Subcutaneous abdominal adipose tissue (tissue), 5 donors: ENCODE measurements at regions not wholly inside any gene's neighbourhood (a gene's known extent, or its start where the extent isn't known, plus 50 kb on each side); places are given as distances from the start of the nearest gene placed in this dataset.
"Not testable (repeated sequence)": the region's sequence is repeated elsewhere in the genome, so short reads cannot be mapped to it uniquely, and the experiment has no call there.

Source experiments
- H3K27ac ChIP-seq: one replicate; pipeline ENCODE4 v1.7.0; 2013; ENCODE audit warnings: low read depth, mild to moderate bottlenecking, inconsistent platforms, low read length, moderate library complexity
- H3K27me3 ChIP-seq, 5 donors: one replicate each; pipeline ENCODE4 v1.7.0; 2013; ENCODE audit warnings: low read length in 5 of 5, inconsistent platforms in 1 of 5; ENCODE audit not compliant: control insufficient read depth in 5 of 5, insufficient read depth in 4 of 5
- H3K36me3 ChIP-seq, 5 donors: one replicate each; pipeline ENCODE4 v1.7.0; 2013; ENCODE audit warnings: low read length in 5 of 5; ENCODE audit not compliant: control insufficient read depth in 5 of 5, insufficient read depth in 5 of 5
- H3K4me1 ChIP-seq, 5 donors: one replicate each; pipeline ENCODE4 v1.7.0; 2013; ENCODE audit warnings: low read length in 5 of 5, mild to moderate bottlenecking in 3 of 5, moderate library complexity in 1 of 5; ENCODE audit not compliant: control insufficient read depth in 5 of 5, insufficient read depth in 5 of 5
- H3K4me3 ChIP-seq, 5 donors: one replicate each; pipeline ENCODE4 v1.7.0; 2013; ENCODE audit warnings: low read length in 5 of 5, low read depth in 1 of 5
- H3K9ac ChIP-seq, 5 donors: one replicate each; pipeline ENCODE4 v1.7.0; 2013; ENCODE audit warnings: low read length in 5 of 5, mild to moderate bottlenecking in 4 of 5, moderate library complexity in 3 of 5
- H3K9me3 ChIP-seq, 5 donors: one replicate each; pipeline ENCODE4 v1.7.0; 2013; ENCODE audit warnings: low read length in 5 of 5; ENCODE audit not compliant: control insufficient read depth in 5 of 5
- donor health status: healthy.
- donor health status: healthy.
- donor health status: healthy.
- donor health status: healthy.
- donor health status: healthy.

- not testable (repeated sequence) for H3K9ac ChIP-seq, H3K27ac ChIP-seq, H3K36me3 ChIP-seq, H3K27me3 ChIP-seq, H3K4me3 ChIP-seq, H3K9me3 ChIP-seq, H3K4me1 ChIP-seq
Measured at GRCh38 chr9:94420098-94420497, 91.7 kb upstream of the NUTM2F start.

DNA sequence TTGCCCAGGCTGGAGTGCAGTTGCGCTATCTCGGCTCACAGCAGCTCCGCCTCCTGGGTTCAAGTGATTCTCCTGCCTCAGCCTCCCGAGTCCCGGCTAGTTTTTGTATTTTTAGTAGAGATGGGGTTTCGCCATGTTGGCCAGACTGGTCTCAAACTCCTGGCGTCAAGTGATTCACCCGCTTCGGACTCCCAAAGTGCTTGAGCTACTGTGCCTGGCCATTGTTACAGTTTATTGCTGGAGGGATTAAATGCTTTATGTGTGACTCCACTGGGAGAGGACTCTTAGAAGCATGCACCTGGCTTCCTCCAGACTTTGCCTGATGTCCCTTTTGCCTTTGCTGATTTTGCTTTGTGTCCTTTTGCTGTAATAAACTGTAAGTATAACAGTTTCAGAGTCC lies 93.5 kb upstream of the NUTM2F start:
- not testable (repeated sequence) for H3K27ac ChIP-seq, H3K9me3 ChIP-seq, H3K9ac ChIP-seq, H3K4me1 ChIP-seq, H3K27me3 ChIP-seq, H3K36me3 ChIP-seq
- peak overlapping the region in 1 of 5 donors; percentile 50 for H3K4me3 ChIP-seq

DNA sequence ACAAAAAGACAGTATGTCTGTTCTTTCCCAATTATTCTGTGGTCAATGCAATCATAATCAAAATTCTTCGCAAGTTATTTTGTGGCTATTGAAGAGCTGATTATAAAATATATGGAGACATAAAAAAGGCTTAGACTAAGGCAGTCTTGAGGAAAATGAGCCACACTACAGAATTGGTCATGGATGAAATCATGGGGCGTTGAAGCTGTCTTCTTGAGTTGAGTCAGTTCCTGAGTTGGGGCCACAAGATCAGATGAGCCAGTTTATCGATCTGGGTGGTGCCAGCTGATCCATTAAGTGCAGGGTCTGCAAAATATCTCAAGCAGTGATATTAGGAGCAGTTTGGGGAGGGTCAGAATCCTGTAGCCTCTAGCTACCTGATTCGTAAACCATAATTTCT lies 96.9 kb upstream of the NUTM2F start:
- not testable (repeated sequence) for H3K27me3 ChIP-seq, H3K9me3 ChIP-seq, H3K4me1 ChIP-seq, H3K9ac ChIP-seq, H3K36me3 ChIP-seq, H3K27ac ChIP-seq, H3K4me3 ChIP-seq

DNA sequence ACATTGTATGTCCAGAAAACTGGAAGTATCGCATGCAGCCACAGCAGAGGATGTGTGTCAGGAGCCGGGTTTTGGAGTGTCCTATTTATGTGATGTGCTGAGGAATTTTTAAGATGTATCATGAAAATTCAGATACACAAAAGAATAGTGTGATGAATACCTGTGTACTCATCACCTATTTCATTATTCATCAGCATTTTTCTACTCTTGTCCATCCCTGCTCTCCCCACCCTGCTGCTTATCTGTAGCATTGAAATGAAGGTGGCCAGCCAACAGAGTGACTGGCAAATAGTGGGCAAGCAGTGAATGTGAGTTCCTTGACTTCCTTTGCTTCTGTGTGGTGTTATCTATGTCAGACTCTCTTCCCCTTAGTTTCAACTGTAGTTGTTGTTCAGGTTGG lies 108.7 kb upstream of the NUTM2F start:
- not testable (repeated sequence) for H3K9me3 ChIP-seq, H3K27me3 ChIP-seq, H3K4me1 ChIP-seq, H3K4me3 ChIP-seq, H3K27ac ChIP-seq, H3K9ac ChIP-seq
- peaks cover 3 to 14% (median 7%) of the 10 kb centered on the region in 5 donors for H3K36me3 ChIP-seq

DNA sequence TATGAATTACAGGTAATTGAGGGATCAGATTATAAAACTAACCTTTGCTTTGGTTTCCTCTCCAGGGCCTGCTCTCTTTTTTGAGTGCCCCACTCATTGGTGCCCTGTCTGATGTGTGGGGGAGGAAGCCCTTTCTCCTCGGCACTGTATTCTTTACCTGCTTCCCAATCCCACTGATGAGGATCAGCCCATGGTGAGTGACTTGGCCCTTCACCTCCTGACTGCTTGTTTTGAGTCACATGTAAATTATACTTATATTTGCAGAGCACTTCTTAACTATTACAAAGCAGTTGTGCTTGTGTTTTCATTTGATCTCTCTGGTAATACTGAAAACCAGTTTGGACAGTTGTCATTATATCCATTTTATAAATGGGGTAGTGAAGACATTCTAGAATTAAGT lies 109.9 kb upstream of the NUTM2F start:
- peaks cover 5 to 19% (median 13%) of the 10 kb centered on the region in 5 donors for H3K36me3 ChIP-seq
- H3K4me1 ChIP-seq, H3K9me3 ChIP-seq, H3K9ac ChIP-seq, H3K27me3 ChIP-seq, H3K27ac ChIP-seq, H3K4me3 ChIP-seq: not testable (repeated sequence)

- H3K4me1 ChIP-seq = not testable (repeated sequence)
- H3K36me3 ChIP-seq = peaks cover 10 to 24% (median 18%) of the 10 kb centered on the region in 5 donors
Measured at GRCh38 chr9:94441146-94441545, 112.7 kb upstream of the NUTM2F start.

DNA sequence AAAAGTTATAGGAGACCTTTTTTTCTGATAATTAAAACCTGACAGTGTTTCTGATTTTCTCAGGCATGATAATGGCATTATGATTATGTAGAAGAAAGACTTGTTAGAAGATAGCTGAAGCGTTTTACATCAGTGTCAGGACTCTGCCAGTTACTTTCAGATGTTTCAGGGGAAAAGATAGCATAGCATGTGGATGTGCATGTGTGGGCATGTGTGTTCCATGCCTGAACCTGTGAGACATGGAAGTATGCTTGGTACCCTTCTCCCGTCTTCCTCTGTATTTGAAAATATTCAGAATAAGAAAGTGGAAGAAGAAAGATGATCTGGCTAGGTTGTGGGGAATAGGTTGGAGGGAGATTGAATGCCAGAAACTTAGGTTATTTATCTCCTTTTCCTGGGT lies 113.1 kb upstream of the PCAT7 start:
- Histone ChIP-seq H3K36me3 (peaks cover 13 to 24% (median 18%) of the 10 kb centered on the region in 5 donors), H3K4me1 (no peaks in the 10 kb centered on the region), H3K4me3 (no peak overlapping the region), H3K9me3 (no peaks in the 10 kb centered on the region), H3K9ac (no peak overlapping the region), H3K27ac (no peak overlapping the region), H3K27me3 (no peaks in the 10 kb centered on the region)

More at GRCh38 chr9:94441146-94441545, 112.7 kb upstream of the NUTM2F start:
- H3K27me3 ChIP-seq, H3K27ac ChIP-seq, H3K9me3 ChIP-seq, H3K9ac ChIP-seq, H3K4me3 ChIP-seq: not testable (repeated sequence)

- Histone ChIP-seq H3K4me3 (no peak overlapping the region), H3K4me1 (no peaks in the 10 kb centered on the region), H3K36me3 (peaks cover 21 to 31% (median 23%) of the 10 kb centered on the region in 5 donors), H3K27me3 (no peaks in the 10 kb centered on the region), H3K27ac (no peak overlapping the region), H3K9ac (no peak overlapping the region), H3K9me3 (no peaks in the 10 kb centered on the region)
Measured at GRCh38 chr9:94443032-94443722, 111.7 kb upstream of the PCAT7 start.

GRCh38 chr9:94445863-94446262 lies 109.0 kb upstream of the PCAT7 start:
- no peaks in the 10 kb centered on the region for H3K9me3 ChIP-seq
- H3K36me3 ChIP-seq = peaks cover 25 to 50% (median 32%) of the 10 kb centered on the region in 5 donors
- no peaks in the 10 kb centered on the region for H3K27me3 ChIP-seq
- H3K4me3 ChIP-seq = no peak overlapping the region
- H3K9ac ChIP-seq = no peak overlapping the region
- no peak overlapping the region for H3K27ac ChIP-seq
- no peaks in the 10 kb centered on the region for H3K4me1 ChIP-seq

DNA sequence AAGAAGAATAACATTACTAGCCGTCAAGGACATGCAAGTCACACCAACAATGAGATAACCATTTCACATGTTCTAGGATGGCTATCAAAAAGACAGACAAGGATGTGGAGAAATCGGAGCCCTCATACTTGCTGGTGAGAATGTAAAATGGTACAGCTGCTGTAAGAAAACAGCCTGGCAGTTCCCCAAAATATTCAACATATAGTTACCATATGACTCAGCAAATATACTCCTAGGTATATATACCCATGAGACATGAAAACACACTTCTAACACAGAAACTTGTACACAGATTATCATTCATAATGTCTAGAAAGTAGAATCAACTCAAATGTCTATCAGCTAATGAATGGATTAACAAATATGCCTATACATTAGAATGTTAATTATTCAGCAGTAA lies 105.4 kb upstream of the PCAT7 start:
- Histone ChIP-seq H3K4me3 (no peak overlapping the region), H3K9me3 (no peaks in the 10 kb centered on the region), H3K36me3 (peaks cover 22 to 56% (median 35%) of the 10 kb centered on the region in 5 donors), H3K4me1 (no peaks in the 10 kb centered on the region), H3K27ac (no peak overlapping the region), H3K27me3 (no peaks in the 10 kb centered on the region), H3K9ac (no peak overlapping the region)
